Loucy (cell line): ENCODE measurements at regions not wholly inside any gene's neighbourhood (a gene's known extent, or its start where the extent isn't known, plus 50 kb on each side); places are given as distances from the start of the nearest gene placed in this dataset.

ENCODE experiments used
- EZH2phosphoT487 ChIP-seq: fragments of 200-600 bp; IDR thresholded peaks from 2 replicates; pipeline ENCODE4 v1.6.1; 2018; ENCODE audit warnings: antibody characterized with exemption, mild to moderate bottlenecking, moderate library complexity, borderline replicate concordance
- TF ChIP-seq, protein P1 (sequence below): fragments of 200-600 bp; sonication (generic); conservative IDR thresholded peaks from 2 replicates; pipeline ENCODE4 v1.5.1; 2014; ENCODE audit warnings: mild to moderate bottlenecking, antibody characterized with exemption, low read length

DNA sequence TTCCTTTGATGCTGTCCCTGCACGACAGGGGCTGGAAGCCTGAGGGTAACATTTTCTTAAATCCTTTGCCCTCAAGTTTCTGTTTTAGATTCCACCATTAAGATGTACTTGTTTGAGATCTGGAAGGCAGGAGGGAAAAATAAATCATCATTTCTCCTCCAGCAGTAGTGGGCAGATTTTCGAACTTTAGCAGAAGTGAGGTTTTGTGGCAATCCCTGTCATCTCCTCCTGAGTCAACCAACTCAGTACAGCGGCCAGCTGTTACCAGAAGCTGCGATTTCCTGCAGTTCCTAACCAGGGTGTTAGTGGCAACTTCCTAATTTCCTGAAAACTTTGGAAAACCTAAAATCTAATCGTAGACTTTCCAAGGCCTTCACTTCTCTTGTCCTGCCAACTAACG is 517.2 kb upstream of the ACVR2A start:
- no peak for TF ChIP-seq EZH2phosphoT487
- TF ChIP-seq, protein P1, sequence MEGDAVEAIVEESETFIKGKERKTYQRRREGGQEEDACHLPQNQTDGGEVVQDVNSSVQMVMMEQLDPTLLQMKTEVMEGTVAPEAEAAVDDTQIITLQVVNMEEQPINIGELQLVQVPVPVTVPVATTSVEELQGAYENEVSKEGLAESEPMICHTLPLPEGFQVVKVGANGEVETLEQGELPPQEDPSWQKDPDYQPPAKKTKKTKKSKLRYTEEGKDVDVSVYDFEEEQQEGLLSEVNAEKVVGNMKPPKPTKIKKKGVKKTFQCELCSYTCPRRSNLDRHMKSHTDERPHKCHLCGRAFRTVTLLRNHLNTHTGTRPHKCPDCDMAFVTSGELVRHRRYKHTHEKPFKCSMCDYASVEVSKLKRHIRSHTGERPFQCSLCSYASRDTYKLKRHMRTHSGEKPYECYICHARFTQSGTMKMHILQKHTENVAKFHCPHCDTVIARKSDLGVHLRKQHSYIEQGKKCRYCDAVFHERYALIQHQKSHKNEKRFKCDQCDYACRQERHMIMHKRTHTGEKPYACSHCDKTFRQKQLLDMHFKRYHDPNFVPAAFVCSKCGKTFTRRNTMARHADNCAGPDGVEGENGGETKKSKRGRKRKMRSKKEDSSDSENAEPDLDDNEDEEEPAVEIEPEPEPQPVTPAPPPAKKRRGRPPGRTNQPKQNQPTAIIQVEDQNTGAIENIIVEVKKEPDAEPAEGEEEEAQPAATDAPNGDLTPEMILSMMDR, result no peak
